ENCODE measurements at regions not wholly inside any gene's neighbourhood (a gene's known extent, or its start where the extent isn't known, plus 50 kb on each side); places are given as distances from the start of the nearest gene placed in this dataset.

DNA sequence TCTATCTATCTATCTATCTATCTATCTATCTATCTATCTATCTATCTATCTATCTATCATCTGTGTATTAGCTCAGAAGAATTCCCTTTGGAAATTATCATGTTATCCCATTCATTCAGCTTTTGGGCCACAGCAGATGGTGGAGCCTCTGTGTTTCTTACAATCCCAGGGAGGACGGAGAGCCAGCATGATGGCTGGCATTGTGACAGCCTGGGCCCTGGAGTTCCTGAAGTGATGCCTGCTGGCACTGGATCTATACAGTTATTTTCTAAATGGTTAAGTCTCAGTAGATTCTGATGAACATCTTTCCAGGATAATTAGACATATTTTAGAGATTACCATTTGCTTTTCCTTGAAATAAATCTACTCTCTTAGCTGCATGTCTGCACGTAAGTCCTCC lies 385.4 kb upstream of the NXPH2 start:
- H3K27ac ChIP-seq, result no peak overlapping the region
- no peak for DNase-seq
- H3K9me3 ChIP-seq, result no peaks in the 10 kb centered on the region
- H3K4me1 ChIP-seq, result no peaks in the 10 kb centered on the region
- H3K4me3 ChIP-seq, result no peak overlapping the region
- H3K36me3 ChIP-seq, result no peaks in the 10 kb centered on the region
- no peaks in the 10 kb centered on the region for H3K27me3 ChIP-seq
- TF ChIP-seq, protein P1, sequence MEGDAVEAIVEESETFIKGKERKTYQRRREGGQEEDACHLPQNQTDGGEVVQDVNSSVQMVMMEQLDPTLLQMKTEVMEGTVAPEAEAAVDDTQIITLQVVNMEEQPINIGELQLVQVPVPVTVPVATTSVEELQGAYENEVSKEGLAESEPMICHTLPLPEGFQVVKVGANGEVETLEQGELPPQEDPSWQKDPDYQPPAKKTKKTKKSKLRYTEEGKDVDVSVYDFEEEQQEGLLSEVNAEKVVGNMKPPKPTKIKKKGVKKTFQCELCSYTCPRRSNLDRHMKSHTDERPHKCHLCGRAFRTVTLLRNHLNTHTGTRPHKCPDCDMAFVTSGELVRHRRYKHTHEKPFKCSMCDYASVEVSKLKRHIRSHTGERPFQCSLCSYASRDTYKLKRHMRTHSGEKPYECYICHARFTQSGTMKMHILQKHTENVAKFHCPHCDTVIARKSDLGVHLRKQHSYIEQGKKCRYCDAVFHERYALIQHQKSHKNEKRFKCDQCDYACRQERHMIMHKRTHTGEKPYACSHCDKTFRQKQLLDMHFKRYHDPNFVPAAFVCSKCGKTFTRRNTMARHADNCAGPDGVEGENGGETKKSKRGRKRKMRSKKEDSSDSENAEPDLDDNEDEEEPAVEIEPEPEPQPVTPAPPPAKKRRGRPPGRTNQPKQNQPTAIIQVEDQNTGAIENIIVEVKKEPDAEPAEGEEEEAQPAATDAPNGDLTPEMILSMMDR (IDR thresholded peaks at IDR 0.05), result no peak
- TF ChIP-seq POLR2A (IDR thresholded peaks at IDR 0.05), result no peak

DNA sequence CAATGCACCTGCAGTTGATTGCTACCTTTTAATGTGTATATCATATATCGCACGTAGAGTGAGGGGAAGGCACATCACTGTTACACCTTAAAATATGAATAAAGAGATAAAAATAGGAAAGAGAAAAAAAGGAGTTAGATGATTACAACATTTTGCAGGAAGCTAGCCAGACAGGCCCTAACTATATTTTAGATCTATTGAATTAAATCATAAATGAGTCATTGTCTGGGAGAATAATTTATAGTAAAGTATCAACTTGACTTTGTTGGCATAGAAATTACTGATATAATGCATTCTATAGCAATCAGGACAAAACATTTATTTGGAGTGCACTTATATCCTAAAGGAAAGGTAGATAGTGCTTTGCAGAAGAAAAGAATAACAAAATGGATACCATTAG lies 384.9 kb upstream of the NXPH2 start:
- Histone ChIP-seq H3K27me3 (no peaks in the 10 kb centered on the region), H3K4me3 (no peak overlapping the region), H3K27ac (no peak overlapping the region), H3K9me3 (no peaks in the 10 kb centered on the region), H3K36me3 (no peaks in the 10 kb centered on the region), H3K4me1 (no peaks in the 10 kb centered on the region)
- no peak for DNase-seq
- TF ChIP-seq, protein P1 (IDR thresholded peaks at IDR 0.05), result no peak
- no peak for TF ChIP-seq POLR2A (IDR thresholded peaks at IDR 0.05)

DNA sequence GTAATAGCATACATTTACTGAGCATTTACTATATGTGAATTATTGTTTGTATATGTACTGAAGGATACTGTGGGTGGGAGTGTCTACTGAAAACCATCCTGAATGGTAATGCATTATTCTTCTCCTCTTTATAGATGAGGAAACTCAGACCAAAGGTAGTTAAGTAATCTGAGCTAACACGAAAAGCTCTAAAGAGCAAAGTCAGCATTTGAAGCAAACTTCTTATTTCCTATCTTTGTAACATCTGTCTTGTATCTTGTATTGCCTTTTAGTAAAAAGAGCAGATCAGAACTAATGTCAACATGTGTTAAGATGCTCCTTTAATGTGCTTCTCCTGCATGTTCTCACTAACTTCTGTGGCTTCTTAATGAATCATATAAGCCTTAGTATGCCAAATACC lies 382.8 kb upstream of the NXPH2 start:
- Histone ChIP-seq H3K4me1 (no peaks in the 10 kb centered on the region), H3K27ac (no peak overlapping the region), H3K36me3 (no peaks in the 10 kb centered on the region), H3K4me3 (no peak overlapping the region), H3K9me3 (no peaks in the 10 kb centered on the region), H3K27me3 (no peaks in the 10 kb centered on the region)
- TF ChIP-seq POLR2A (IDR thresholded peaks at IDR 0.05), result no peak
- TF ChIP-seq, protein P1 (IDR thresholded peaks at IDR 0.05), result no peak
- no peak for DNase-seq

DNA sequence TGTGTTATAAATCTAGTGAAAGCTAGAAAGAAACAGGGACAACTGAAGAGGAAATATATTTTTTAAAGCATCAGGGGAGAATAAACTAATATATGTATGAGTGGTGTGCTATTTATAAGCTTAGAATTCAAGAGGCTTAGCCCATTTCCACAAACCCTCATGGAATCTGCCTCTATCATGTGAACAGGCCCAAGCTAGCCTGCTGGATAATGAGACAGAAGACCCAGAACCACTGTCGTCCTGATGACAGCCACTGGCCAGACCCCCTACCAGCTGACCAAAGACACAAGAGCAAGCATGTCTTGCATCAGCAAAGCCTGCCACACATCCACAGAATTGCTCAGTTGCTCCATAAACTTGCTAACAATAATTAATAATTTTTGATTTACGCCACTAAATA lies 382.3 kb upstream of the NXPH2 start:
- Histone ChIP-seq H3K4me3 (no peak overlapping the region), H3K36me3 (no peaks in the 10 kb centered on the region), H3K27me3 (no peaks in the 10 kb centered on the region), H3K4me1 (no peaks in the 10 kb centered on the region), H3K27ac (no peak overlapping the region), H3K9me3 (no peaks in the 10 kb centered on the region)
- TF ChIP-seq, protein P1 (IDR thresholded peaks at IDR 0.05), result no peak
- no peak for TF ChIP-seq POLR2A (IDR thresholded peaks at IDR 0.05)
- no peak for DNase-seq

DNA sequence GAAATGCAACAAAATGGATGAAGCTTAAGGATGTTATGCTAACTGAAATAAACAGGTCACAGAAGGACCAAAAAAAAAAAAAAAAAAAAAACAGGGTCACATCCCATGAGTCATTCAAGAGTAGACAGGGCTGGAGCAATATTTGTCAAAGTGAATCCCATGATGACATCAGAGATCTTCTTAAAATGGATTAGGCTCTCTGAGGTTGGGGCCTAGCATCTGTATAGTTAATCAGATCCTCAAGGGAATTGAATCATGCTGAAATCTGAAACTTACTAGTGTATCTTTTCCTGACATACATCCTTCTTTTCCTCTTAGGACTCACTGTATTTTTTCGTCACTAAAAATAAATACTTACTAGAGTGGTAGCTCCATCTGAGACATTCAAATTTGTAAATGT lies 380.6 kb upstream of the NXPH2 start:
- DNase-seq, result no peak
- H3K36me3 ChIP-seq, result no peaks in the 10 kb centered on the region
- H3K27ac ChIP-seq, result no peak overlapping the region
- no peaks in the 10 kb centered on the region for H3K27me3 ChIP-seq
- TF ChIP-seq POLR2A (IDR thresholded peaks at IDR 0.05), result no peak
- TF ChIP-seq, protein P1 (IDR thresholded peaks at IDR 0.05), result no peak
- no peaks in the 10 kb centered on the region for H3K4me1 ChIP-seq
- H3K9me3 ChIP-seq, result no peaks in the 10 kb centered on the region
- H3K4me3 ChIP-seq, result no peak overlapping the region

DNA sequence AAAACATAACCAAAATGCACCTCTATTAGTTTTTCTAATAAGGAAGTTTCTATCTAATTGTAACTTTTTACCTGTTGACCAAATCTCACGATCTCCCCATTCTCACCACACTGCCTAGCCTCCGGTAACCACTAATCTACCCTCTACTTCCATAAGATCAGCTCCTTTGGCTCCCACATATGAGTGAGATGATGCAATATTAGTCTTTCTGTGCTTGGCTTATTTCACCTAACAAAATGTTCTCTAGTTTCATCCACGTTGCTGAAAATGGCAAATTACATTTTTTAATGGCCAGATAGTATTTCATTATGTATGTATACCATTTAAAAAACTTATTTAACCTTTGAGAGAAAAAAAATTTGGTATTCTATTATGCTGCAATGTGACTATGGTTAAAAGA lies 379.0 kb upstream of the NXPH2 start:
- Histone ChIP-seq H3K4me1 (no peaks in the 10 kb centered on the region), H3K27me3 (no peaks in the 10 kb centered on the region), H3K36me3 (no peaks in the 10 kb centered on the region), H3K9me3 (no peaks in the 10 kb centered on the region), H3K4me3 (no peak overlapping the region), H3K27ac (no peak overlapping the region)
- no peak for DNase-seq
- TF ChIP-seq, protein P1 (IDR thresholded peaks at IDR 0.05), result no peak
- TF ChIP-seq POLR2A (IDR thresholded peaks at IDR 0.05), result no peak
